22Rv1 (cell line): ENCODE measurements at regions not wholly inside any gene's neighbourhood (a gene's known extent, or its start where the extent isn't known, plus 50 kb on each side); places are given as distances from the start of the nearest gene placed in this dataset.

Experiments used
- ZFX ChIP-seq: fragments of 450-650 bp; IDR thresholded peaks from 2 replicates; pipeline ENCODE4 v1.6.1; 2017; ENCODE audit warnings: antibody characterized with exemption, borderline replicate concordance
- TF ChIP-seq, protein P1 (sequence below): fragments of 450-650 bp; IDR thresholded peaks from 2 replicates; pipeline ENCODE4 v1.5.1; 2017; ENCODE audit warnings: mild to moderate bottlenecking

GRCh38 chr5:105639068-105639467 is 2031.7 kb downstream of the EFNA5 start:
- TF ChIP-seq, protein P1, sequence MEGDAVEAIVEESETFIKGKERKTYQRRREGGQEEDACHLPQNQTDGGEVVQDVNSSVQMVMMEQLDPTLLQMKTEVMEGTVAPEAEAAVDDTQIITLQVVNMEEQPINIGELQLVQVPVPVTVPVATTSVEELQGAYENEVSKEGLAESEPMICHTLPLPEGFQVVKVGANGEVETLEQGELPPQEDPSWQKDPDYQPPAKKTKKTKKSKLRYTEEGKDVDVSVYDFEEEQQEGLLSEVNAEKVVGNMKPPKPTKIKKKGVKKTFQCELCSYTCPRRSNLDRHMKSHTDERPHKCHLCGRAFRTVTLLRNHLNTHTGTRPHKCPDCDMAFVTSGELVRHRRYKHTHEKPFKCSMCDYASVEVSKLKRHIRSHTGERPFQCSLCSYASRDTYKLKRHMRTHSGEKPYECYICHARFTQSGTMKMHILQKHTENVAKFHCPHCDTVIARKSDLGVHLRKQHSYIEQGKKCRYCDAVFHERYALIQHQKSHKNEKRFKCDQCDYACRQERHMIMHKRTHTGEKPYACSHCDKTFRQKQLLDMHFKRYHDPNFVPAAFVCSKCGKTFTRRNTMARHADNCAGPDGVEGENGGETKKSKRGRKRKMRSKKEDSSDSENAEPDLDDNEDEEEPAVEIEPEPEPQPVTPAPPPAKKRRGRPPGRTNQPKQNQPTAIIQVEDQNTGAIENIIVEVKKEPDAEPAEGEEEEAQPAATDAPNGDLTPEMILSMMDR, result no peak
- TF ChIP-seq ZFX, result no peak
